SK-N-SH treated with all-trans-retinoic acid at 6 μM for 48 hours (cell line): ENCODE measurements at regions not wholly inside any gene's neighbourhood (a gene's known extent, or its start where the extent isn't known, plus 50 kb on each side); places are given as distances from the start of the nearest gene placed in this dataset.

ENCODE experiments used
- ATAC-seq: fragments of 200-7000 bp; cut with Tn5 transposase; 3 replicates; pipeline ENCODE4 v1.9.1; 2020; ENCODE audit warnings: mild to moderate bottlenecking, moderate library complexity
- ARNTL ChIP-seq: fragments of 450-650 bp; formaldehyde crosslinking; IDR thresholded peaks from 2 replicates; pipeline ENCODE4 v1.5.0; 2020; ENCODE audit warnings: low read depth, mild to moderate bottlenecking, moderate library complexity, borderline replicate concordance
- BACH2 ChIP-seq: fragments of 250-450 bp; sonication (Bioruptor Pico); IDR thresholded peaks from 2 replicates; pipeline ENCODE4 v1.9.0; 2021; ENCODE audit warnings: mild to moderate bottlenecking, borderline replicate concordance
- ISL1 ChIP-seq: fragments of 250-450 bp; sonication (Bioruptor Pico); IDR thresholded peaks from 2 replicates; pipeline ENCODE4 v2.1.2; 2022; ENCODE audit warnings: mild to moderate bottlenecking, moderate library complexity
- RARB ChIP-seq: fragments of 250-450 bp; sonication (Bioruptor Pico); IDR thresholded peaks from 2 replicates; pipeline ENCODE4 v1.8.0; 2021; ENCODE audit warnings: mild to moderate bottlenecking, moderate library complexity
- SNAI2 ChIP-seq: fragments of 250-450 bp; sonication (Bioruptor Pico); IDR thresholded peaks from 2 replicates; pipeline ENCODE4 v1.5.0; 2020; ENCODE audit warnings: mild to moderate bottlenecking, moderate library complexity
- ZC3H10 ChIP-seq: fragments of 250-450 bp; sonication (Bioruptor Pico); IDR thresholded peaks from 2 replicates; pipeline ENCODE4 v1.5.1; 2021; ENCODE audit warnings: mild to moderate bottlenecking, moderate library complexity
- ZFP3 ChIP-seq: fragments of 250-450 bp; sonication (Bioruptor Pico); IDR thresholded peaks from 2 replicates; pipeline ENCODE4 v1.5.0; 2020; ENCODE audit warnings: mild to moderate bottlenecking, moderate library complexity
- ZFP30 ChIP-seq: fragments of 450-650 bp; formaldehyde crosslinking; IDR thresholded peaks from 2 replicates; pipeline ENCODE4 v1.5.0; 2022; ENCODE audit warnings: mild to moderate bottlenecking, moderate library complexity
- ZNF565 ChIP-seq: fragments of 450-650 bp; formaldehyde crosslinking; conservative IDR thresholded peaks from 2 replicates; pipeline ENCODE4 v1.5.0; 2020; ENCODE audit warnings: low read depth, mild to moderate bottlenecking, moderate library complexity
- ZNF70 ChIP-seq: fragments of 450-650 bp; formaldehyde crosslinking; IDR thresholded peaks from 2 replicates; pipeline ENCODE4 v1.5.0; 2020; ENCODE audit warnings: mild to moderate bottlenecking, moderate library complexity
- ZNF8 ChIP-seq: fragments of 450-650 bp; formaldehyde crosslinking; IDR thresholded peaks from 2 replicates; pipeline ENCODE4 v1.5.0; 2020; ENCODE audit warnings: mild to moderate bottlenecking, moderate library complexity
- TF ChIP-seq, protein P1 (sequence below): fragments of 250-450 bp; sonication (Bioruptor Pico); IDR thresholded peaks from 2 replicates; pipeline ENCODE4 v1.8.0; 2020; ENCODE audit warnings: mild to moderate bottlenecking, moderate library complexity, borderline replicate concordance
- TF ChIP-seq, protein P2 (sequence below): fragments of 250-450 bp; sonication (Bioruptor Pico); IDR thresholded peaks from 2 replicates; pipeline ENCODE4 v1.5.1; 2021; ENCODE audit warnings: mild to moderate bottlenecking, moderate library complexity
- TF ChIP-seq, protein P3 (sequence below): fragments of 250-450 bp; sonication (Bioruptor Pico); IDR thresholded peaks from 2 replicates; pipeline ENCODE4 v1.8.0; 2021; ENCODE audit warnings: low read depth, mild to moderate bottlenecking, moderate library complexity, borderline replicate concordance
- TF ChIP-seq, protein P4 (sequence below): fragments of 250-450 bp; sonication (Bioruptor Pico); IDR thresholded peaks from 2 replicates; pipeline ENCODE4 v1.5.0; 2020; ENCODE audit warnings: mild to moderate bottlenecking, moderate library complexity

DNA sequence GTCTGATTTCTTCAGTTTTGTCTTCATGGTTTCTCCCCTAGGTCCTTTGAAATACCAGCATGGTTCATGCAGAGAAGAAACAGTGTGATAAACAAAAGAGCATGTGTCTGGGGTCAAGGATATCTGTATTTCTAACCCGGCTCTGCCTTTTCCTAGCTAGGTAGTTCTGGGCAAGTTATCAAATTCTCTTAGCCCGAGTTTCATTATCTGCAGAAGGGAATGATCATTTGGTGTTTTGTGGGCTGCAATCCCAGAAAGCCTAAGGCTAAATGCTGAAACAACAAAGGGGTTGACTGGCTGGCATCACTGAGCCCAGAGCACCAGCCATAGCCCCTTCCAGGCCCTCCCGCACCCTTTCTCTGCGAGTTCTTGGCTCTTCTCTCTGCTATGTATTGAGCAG lies 51.7 kb upstream of the DAPL1 start (continued):
- TF ChIP-seq, protein P1, sequence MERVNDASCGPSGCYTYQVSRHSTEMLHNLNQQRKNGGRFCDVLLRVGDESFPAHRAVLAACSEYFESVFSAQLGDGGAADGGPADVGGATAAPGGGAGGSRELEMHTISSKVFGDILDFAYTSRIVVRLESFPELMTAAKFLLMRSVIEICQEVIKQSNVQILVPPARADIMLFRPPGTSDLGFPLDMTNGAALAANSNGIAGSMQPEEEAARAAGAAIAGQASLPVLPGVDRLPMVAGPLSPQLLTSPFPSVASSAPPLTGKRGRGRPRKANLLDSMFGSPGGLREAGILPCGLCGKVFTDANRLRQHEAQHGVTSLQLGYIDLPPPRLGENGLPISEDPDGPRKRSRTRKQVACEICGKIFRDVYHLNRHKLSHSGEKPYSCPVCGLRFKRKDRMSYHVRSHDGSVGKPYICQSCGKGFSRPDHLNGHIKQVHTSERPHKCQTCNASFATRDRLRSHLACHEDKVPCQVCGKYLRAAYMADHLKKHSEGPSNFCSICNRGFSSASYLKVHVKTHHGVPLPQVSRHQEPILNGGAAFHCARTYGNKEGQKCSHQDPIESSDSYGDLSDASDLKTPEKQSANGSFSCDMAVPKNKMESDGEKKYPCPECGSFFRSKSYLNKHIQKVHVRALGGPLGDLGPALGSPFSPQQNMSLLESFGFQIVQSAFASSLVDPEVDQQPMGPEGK: no peak
- TF ChIP-seq, protein P2, sequence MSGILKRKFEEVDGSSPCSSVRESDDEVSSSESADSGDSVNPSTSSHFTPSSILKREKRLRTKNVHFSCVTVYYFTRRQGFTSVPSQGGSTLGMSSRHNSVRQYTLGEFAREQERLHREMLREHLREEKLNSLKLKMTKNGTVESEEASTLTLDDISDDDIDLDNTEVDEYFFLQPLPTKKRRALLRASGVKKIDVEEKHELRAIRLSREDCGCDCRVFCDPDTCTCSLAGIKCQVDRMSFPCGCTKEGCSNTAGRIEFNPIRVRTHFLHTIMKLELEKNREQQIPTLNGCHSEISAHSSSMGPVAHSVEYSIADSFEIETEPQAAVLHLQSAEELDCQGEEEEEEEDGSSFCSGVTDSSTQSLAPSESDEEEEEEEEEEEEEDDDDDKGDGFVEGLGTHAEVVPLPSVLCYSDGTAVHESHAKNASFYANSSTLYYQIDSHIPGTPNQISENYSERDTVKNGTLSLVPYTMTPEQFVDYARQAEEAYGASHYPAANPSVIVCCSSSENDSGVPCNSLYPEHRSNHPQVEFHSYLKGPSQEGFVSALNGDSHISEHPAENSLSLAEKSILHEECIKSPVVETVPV (CRISPR knock-in tag): no peak
- TF ChIP-seq ARNTL (CRISPR knock-in tag): no peak
- no peak for TF ChIP-seq ZNF565 (CRISPR knock-in tag)
- TF ChIP-seq BACH2: no peak
- no peak for TF ChIP-seq ZNF70 (CRISPR knock-in tag)
- TF ChIP-seq ZFP3: no peak
- TF ChIP-seq, protein P3, sequence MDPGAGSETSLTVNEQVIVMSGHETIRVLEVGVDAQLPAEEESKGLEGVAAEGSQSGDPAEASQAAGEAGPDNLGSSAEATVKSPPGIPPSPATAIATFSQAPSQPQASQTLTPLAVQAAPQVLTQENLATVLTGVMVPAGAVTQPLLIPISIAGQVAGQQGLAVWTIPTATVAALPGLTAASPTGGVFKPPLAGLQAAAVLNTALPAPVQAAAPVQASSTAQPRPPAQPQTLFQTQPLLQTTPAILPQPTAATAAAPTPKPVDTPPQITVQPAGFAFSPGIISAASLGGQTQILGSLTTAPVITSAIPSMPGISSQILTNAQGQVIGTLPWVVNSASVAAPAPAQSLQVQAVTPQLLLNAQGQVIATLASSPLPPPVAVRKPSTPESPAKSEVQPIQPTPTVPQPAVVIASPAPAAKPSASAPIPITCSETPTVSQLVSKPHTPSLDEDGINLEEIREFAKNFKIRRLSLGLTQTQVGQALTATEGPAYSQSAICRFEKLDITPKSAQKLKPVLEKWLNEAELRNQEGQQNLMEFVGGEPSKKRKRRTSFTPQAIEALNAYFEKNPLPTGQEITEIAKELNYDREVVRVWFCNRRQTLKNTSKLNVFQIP (CRISPR knock-in tag): no peak

DNA sequence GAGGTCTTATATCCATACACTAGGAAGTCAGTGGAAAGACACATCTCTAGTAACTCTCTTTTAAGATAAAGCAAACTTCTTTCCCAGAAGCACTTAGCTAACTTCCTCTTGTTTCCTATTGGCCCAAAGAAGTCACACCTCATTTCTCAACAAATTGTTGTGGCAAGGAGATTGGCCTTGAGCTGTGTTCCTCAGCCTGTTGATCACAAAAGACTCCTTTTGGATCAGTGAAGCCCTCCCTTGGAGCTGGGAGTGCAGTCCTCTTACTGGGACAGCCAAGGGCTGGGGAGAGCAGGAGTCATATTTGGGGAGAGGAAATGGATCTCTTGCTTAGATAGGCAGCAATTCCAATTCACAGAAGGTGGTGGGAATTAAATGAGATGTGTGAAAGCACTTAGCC lies 51.2 kb upstream of the DAPL1 start:
- ATAC-seq: no peak
- TF ChIP-seq ZNF8 (CRISPR knock-in tag) (no peak), ZNF565 (CRISPR knock-in tag) (no peak), SNAI2 (CRISPR knock-in tag) (no peak), ZFP30 (CRISPR knock-in tag) (no peak), RARB (no peak), ISL1 (CRISPR knock-in tag) (no peak)
- TF ChIP-seq, protein P1: no peak
- TF ChIP-seq, protein P4, sequence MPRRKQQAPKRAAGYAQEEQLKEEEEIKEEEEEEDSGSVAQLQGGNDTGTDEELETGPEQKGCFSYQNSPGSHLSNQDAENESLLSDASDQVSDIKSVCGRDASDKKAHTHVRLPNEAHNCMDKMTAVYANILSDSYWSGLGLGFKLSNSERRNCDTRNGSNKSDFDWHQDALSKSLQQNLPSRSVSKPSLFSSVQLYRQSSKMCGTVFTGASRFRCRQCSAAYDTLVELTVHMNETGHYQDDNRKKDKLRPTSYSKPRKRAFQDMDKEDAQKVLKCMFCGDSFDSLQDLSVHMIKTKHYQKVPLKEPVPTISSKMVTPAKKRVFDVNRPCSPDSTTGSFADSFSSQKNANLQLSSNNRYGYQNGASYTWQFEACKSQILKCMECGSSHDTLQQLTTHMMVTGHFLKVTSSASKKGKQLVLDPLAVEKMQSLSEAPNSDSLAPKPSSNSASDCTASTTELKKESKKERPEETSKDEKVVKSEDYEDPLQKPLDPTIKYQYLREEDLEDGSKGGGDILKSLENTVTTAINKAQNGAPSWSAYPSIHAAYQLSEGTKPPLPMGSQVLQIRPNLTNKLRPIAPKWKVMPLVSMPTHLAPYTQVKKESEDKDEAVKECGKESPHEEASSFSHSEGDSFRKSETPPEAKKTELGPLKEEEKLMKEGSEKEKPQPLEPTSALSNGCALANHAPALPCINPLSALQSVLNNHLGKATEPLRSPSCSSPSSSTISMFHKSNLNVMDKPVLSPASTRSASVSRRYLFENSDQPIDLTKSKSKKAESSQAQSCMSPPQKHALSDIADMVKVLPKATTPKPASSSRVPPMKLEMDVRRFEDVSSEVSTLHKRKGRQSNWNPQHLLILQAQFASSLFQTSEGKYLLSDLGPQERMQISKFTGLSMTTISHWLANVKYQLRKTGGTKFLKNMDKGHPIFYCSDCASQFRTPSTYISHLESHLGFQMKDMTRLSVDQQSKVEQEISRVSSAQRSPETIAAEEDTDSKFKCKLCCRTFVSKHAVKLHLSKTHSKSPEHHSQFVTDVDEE: no peak

DNA sequence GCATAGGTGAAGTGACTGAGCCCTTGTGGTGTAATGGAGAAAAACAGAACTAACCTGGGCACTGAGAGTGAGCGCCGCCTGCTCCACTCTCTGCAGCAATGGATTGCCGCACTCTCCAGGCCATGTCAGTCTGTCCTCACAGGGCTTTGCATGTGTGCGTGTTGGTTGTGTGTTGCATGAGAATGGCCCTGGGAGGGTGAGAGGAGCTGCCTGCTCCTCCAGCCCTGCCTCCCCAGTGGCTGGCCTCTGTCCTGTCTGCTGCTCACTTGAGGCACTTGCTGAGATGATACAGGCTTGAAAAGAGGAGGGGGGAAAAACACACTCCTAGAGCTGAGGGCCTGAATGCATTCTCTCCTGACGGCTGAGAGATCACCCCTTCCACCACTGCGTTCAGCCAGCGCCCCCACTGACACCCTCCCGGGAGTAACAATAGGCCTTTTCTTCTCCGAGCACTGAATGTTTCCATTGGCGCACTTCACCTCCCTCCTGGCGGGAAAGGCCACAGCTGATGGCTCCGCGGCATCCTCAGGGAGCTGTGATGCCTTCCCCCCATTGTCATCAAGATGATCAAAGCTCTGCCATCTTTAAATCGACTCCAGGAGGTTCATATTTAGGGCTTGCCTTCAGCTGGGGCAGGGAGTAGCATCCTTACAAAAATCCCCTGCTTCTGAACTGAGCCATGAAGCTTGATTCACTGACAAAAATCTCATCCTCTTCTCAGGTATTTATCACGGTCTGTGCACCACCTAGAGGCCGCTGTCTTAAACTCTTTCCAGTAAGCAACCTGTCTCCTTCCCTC lies 49.9 kb upstream of the DAPL1 start:
- peak; percentile 94 for ATAC-seq
- TF ChIP-seq, protein P3 (CRISPR knock-in tag): no peak
- TF ChIP-seq ZFP30 (CRISPR knock-in tag) (no peak), RARB (no peak), ZC3H10 (no peak)
